HG03354 (cell line): ENCODE measurements at regions not wholly inside any gene's neighbourhood (a gene's known extent, or its start where the extent isn't known, plus 50 kb on each side); places are given as distances from the start of the nearest gene placed in this dataset.

Experiments
- ATAC-seq: cut with Tn5 transposase; IDR thresholded peaks from one replicate; pipeline ENCODE4 v1.9.1; 2021; ENCODE audit warnings: mild to moderate bottlenecking; ENCODE audit not compliant: unreplicated experiment, poor library complexity, severe bottlenecking

DNA sequence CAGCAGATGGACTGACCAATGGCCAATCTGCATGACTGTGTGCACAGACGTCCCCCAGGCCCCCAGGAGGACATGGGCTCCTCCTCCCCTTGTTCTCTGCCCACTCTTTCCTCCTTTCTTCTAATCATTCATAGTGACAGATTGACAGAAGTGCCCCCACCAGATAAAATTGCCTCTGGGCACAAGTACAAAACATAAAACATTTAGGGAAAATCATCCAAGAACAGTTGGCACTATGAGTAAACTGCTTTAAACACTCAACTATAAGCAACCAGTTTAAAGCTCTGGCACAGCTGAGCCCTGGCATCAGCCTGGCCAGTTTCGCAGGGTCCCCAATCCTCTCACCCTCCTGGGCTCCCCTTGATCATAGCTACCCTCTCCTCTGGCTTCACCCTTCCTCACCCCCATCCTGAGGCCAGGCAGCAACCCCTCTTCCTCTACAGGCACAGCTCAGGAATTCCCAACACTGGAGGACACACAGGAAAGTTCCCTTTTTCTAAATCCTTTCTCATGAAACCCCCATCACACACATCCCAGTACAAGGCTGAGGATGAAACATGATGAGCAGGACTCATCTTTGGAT, 232.9 kb downstream of the BUD13 start:
- no peak for ATAC-seq

GRCh38 chr11:116539211-116539610, 233.6 kb downstream of the BUD13 start:
- no peak for ATAC-seq

DNA sequence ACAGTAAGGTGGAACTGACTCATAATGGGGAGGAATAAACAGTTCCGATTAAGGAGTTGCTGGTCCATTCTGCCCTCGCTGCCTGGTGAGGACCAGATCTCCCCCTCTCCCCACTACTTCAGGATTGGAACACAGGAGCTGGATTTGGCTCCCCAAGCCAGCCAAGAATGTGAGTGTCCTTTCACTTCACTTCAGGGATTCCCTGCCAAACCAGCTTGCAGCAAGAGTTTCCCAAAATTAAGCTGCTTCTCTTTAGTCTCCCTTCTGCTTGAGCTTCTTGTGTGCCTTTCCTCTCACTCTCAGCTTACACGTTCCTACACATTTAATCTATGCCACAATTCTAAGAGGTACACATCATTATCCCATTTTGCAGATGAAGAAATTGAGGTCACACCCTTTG, 234.1 kb downstream of the BUD13 start:
- no peak for ATAC-seq

DNA sequence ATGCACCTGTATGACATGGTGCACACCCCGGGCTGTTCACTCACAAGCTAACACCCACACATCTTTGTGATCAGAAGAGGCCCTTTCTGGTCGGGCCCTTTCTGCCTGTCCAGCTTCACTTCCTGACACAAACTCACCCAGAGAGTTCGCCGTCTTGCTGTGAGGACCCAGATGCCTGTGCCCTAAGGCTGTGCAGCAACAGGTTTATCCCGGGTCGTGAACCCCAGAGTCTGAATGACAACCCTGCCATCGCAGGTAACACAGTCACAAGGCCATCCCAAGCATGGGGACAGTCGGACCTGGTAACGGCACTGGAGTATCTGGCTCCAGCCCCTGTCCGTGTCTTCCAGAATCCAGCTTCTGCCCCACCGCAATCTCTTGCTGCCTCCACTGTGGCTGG, 235.1 kb downstream of the BUD13 start:
- no peak for ATAC-seq

DNA sequence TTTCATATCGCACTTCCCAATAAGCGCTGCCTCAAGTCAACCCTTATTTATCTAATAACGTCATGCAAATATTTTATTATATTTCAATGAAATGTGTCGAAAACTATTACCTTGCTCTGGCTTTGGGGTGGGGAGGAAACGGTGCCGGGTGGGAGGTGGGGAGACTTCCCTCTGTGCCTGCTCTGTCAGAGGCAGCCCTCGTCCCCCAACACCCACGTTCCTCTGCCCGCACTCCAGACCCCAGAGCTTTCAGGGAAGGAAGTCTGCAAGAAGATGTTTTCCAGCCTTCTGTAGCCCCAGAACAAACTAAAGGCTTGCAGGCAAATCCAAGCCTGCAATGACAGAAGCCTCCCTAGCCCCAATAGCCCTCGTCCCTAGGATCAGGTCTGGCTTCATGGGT, 235.7 kb downstream of the BUD13 start:
- ATAC-seq: no peak

- ATAC-seq: no peak
Observed at GRCh38 chr11:116536416-116536815, 236.4 kb downstream of the BUD13 start.

- no peak for ATAC-seq
Observed at GRCh38 chr11:116535994-116536393, 236.8 kb downstream of the BUD13 start.

GRCh38 chr11:116535120-116535519, 237.7 kb downstream of the BUD13 start:
- ATAC-seq: no peak

- no peak for ATAC-seq
Observed at GRCh38 chr11:116534270-116534975, 238.4 kb downstream of the BUD13 start.

DNA sequence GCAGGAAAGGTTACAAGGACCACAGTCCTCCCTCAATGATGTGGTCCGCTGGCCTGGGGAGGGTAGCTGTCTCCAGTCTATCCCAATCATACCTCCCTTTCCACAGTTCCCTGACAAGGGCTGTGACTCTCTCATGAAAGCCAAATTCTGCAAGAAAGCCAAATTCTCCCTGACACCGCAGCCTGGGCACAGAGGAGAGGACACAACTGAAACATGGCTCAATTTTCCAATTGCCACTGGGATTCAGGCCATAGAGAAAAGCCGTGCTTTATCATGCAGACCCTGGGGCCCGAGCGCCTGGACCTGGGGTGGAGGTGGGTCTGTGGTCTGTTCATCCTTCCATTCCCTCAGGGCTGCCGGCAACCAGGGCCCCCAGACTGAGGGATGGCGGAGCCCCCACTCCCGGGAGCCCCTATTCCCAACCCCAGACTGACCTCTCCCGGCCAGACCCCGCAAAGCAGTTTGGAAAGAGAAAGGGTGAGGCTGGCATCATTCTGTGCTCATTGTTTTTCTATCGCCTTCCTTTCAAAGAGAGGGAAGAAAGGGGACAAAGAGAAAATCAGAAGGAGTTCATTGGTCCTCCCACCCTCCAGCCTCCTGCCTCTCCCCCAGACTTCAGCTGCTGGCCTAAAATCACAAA, 239.5 kb downstream of the BUD13 start:
- ATAC-seq: no peak

- no peak for ATAC-seq
Observed at GRCh38 chr11:116532066-116532465, 240.7 kb downstream of the BUD13 start.

- ATAC-seq: no peak
Observed at GRCh38 chr11:116530705-116531104, 242.1 kb downstream of the BUD13 start.

DNA sequence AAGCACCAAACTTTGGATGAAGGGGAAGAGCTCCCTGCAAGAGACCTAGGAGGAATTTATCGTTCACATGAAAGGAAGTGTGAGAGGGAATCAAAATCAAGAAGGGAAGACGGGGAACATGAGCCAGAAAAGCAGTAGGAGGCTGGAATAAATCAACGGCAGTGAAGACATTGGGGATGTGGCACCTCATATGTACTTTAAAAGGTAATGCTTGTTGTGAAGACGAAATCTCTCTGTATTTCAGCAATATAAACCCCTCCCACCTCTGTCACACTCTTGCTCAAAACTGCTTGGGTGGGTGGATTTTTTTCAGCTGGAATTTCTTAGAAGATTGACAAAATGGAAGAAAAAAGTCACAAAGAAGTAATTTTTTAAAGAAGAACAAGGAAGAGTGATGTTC, 243.5 kb downstream of the BUD13 start:
- ATAC-seq: no peak

GRCh38 chr11:116527180-116527991, 245.4 kb downstream of the BUD13 start:
- ATAC-seq: no peak

DNA sequence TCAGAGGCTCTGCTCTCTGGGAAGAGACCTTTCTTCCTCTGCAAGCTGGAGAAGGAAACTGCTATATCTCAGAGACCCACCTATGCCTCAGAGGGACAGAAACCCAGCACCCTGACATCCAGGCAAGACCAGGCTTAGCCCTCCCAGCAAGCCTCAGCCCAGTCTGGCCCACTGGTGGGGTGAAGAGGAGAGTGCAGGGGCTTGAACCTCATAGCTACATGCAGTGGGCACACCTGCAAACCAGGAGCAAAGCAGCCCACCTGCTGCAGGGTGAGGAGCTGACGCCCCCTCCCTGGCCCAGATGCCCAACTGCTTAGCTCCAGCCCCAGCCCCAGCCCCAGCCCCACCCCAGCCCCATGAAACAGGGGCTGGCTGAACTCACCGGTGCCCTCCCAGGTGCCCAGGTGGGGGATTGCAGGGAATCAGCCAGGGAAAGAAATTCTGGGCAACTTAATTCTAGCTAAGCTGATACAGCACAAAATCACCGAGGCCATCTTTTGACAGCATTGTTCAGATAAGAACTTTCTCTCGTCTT, 246.8 kb downstream of the BUD13 start:
- no peak for ATAC-seq

DNA sequence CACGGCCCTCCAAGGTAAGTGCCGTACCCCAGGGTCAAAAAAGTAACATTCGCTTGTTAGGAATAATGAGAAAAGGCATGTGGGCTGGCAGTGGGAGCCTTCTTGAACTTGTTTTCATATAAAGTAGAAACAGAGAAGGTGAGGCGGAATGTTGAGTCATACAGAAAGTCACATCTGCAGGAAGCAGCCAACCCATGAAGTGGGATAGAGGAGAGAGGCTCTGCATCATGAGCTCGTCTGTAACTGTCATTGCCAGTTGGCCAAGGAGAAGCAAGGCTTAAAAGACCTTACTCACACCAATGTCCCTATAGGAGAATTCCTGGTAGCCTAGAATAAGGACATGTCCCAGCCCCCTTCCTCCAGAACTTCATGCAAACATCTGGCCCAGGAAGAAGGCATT, 253.3 kb downstream of the BUD13 start:
- ATAC-seq: peak; percentile 66

DNA sequence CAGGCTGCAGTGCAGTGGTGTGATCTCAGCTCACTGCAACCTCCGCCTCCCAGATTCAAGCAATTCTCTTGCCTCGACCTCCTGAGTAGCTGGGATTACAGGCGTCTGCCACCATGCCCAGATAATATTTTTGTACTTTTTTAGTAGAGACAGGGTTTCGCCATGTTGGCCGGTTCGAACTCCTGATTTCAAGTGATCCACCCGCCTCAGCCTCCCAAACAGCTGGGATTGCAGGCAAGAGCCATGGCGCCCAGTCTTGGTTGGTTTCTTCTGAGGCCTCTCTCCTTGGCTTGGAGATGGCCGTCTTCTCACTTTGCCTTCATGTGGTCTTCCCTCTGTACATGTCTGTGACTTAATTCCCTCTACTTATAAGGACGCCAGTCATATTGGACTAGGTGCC, 254.6 kb downstream of the BUD13 start:
- ATAC-seq: no peak

DNA sequence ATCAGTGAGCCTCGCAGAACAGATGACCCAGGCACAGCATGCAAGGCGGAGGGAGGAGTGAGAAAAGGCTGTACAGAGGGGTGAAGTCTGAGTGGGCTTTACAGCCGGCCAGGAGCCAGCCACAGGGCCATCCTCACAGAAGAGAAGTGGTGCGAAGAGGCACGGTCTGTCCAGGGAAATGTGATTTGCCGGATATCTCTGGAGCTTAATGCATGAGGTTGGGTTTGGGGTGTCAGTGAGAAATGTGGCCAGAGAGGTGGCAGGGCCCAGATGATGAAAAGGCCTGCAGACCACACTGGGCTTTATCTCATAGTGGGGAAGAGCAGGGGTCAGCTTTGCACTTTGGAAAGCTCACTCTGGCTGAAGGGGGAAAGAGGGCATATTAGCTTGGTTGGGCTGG, 255.2 kb downstream of the BUD13 start:
- ATAC-seq: no peak

GRCh38 chr11:116517077-116517476, 255.7 kb downstream of the BUD13 start:
- ATAC-seq: no peak

- no peak for ATAC-seq
Observed at GRCh38 chr11:116515664-116516184, 257.1 kb downstream of the BUD13 start.
